ENCODE measurements at regions not wholly inside any gene's neighbourhood (a gene's known extent, or its start where the extent isn't known, plus 50 kb on each side); places are given as distances from the start of the nearest gene placed in this dataset.

- Histone ChIP-seq H3K27me3 (no peaks in the 10 kb centered on the region), H3K4me3 (no peak overlapping the region), H3K36me3 (no peaks in the 10 kb centered on the region), H3K4me1 (ENCODE audit: insufficient read depth) (no peaks in the 10 kb centered on the region), H3K9me3 (no peaks in the 10 kb centered on the region), H3K27ac (no peak overlapping the region)
- TF ChIP-seq CTCF (IDR thresholded peaks at IDR 0.05) (no peak), POLR2A (IDR thresholded peaks at IDR 0.05) (no peak), EP300 (IDR thresholded peaks at IDR 0.05) (no peak)
- WGBS, 3 donors = 57 to 64% (median 58%) methylated on average over 12 of the region's 12 CpGs
- intact Hi-C loops (cut with DNase I) = no loop called here
- DNase-seq = no peak
These were observed 82.2 kb upstream of the CDH13 start for GRCh38 chr16:82544378-82545160.

- Histone ChIP-seq H3K4me1 (ENCODE audit: insufficient read depth) (no peaks in the 10 kb centered on the region), H3K4me3 (no peak overlapping the region), H3K36me3 (no peaks in the 10 kb centered on the region), H3K27me3 (no peaks in the 10 kb centered on the region), H3K27ac (no peak overlapping the region), H3K9me3 (no peaks in the 10 kb centered on the region)
- TF ChIP-seq EP300 (IDR thresholded peaks at IDR 0.05) (no peak), CTCF (IDR thresholded peaks at IDR 0.05) (no peak), POLR2A (IDR thresholded peaks at IDR 0.05) (no peak)
- intact Hi-C loops (cut with DNase I) = no loop called here
- WGBS, 3 donors = 71 to 74% (median 72%) methylated on average over 1 of the region's 1 CpG
- DNase-seq = no peak
These were observed 84.1 kb upstream of the CDH13 start for GRCh38 chr16:82542714-82543113.

- no peaks in the 10 kb centered on the region for H3K9me3 ChIP-seq
- H3K4me3 ChIP-seq = no peak overlapping the region
- H3K4me1 ChIP-seq (ENCODE audit: insufficient read depth) = no peaks in the 10 kb centered on the region
- TF ChIP-seq CTCF (IDR thresholded peaks at IDR 0.05) (no peak), EP300 (IDR thresholded peaks at IDR 0.05) (no peak), POLR2A (IDR thresholded peaks at IDR 0.05) (no peak)
- H3K27ac ChIP-seq = no peak overlapping the region
- H3K36me3 ChIP-seq = no peaks in the 10 kb centered on the region
- no peaks in the 10 kb centered on the region for H3K27me3 ChIP-seq
- intact Hi-C loops (cut with DNase I) = no loop called here
- no peak for DNase-seq
- 66 to 82% (median 67%) methylated on average over 5 of the region's 5 CpGs for WGBS, 3 donors
These were observed 85.7 kb upstream of the CDH13 start for GRCh38 chr16:82541103-82541502.

GRCh38 chr16:82535764-82536163, 91.0 kb upstream of the CDH13 start:
- DNase-seq = no peak
- WGBS, 3 donors = 9 to 23% (median 11%) methylated on average over 2 of the region's 2 CpGs
- H3K4me3 ChIP-seq = no peak overlapping the region
- H3K4me1 ChIP-seq (ENCODE audit: insufficient read depth) = no peaks in the 10 kb centered on the region
- intact Hi-C loops (cut with DNase I) = no loop called here
- H3K27me3 ChIP-seq = no peaks in the 10 kb centered on the region
- no peaks in the 10 kb centered on the region for H3K36me3 ChIP-seq
- H3K9me3 ChIP-seq = no peaks in the 10 kb centered on the region
- no peak overlapping the region for H3K27ac ChIP-seq
- TF ChIP-seq EP300 (IDR thresholded peaks at IDR 0.05) = no peak
- TF ChIP-seq POLR2A (IDR thresholded peaks at IDR 0.05) = no peak
- no peak for TF ChIP-seq CTCF (IDR thresholded peaks at IDR 0.05)
